SH-SY5Y (cell line): ENCODE measurements at regions not wholly inside any gene's neighbourhood (a gene's known extent, or its start where the extent isn't known, plus 50 kb on each side); places are given as distances from the start of the nearest gene placed in this dataset.

Experiments
- GATA2 ChIP-seq: IDR thresholded peaks from 2 replicates; pipeline ENCODE4 v1.6.1; 2011; ENCODE audit warnings: mild to moderate bottlenecking, low read depth, low read length
- GATA3 ChIP-seq: IDR thresholded peaks from 2 replicates; pipeline ENCODE4 v1.6.1; 2011; ENCODE audit warnings: low read depth, mild to moderate bottlenecking, low read length, moderate library complexity

GRCh38 chr5:166370928-166371690 is 1920.3 kb upstream of the WWC1 start:
- no peak for TF ChIP-seq GATA2
- no peak for TF ChIP-seq GATA3
